WTC11 (cell line): ENCODE measurements at regions not wholly inside any gene's neighbourhood (a gene's known extent, or its start where the extent isn't known, plus 50 kb on each side); places are given as distances from the start of the nearest gene placed in this dataset.

Source experiments
- ATAC-seq: fragments of 200-7000 bp; cut with Tn5 transposase; 2 replicates; pipeline ENCODE4 v1.10.0; 2021; ENCODE audit warnings: mild to moderate bottlenecking, moderate library complexity
- CTCF ChIA-PET: fragments of 300-600 bp; sonication (Branson Sonifier 250); formaldehyde crosslinking; loops from one replicate; lab custom pipeline; 2021; ENCODE audit warnings: antibody characterized with exemption; lab: Charles Lee
- POLR2A ChIA-PET: fragments of 350-600 bp; sonication (Branson Sonifier 250); formaldehyde crosslinking; loops from one replicate; lab custom pipeline; 2021; ENCODE audit warnings: antibody characterized with exemption; lab: Charles Lee
- DNase-seq: peaks from one replicate; pipeline ENCODE4 v3.0.0; 2021; ENCODE audit warnings: low spot score
- H3K27ac Mint-ChIP-seq: 2 replicates; pipeline ENCODE4 v1.8.0; 2021; ENCODE audit warnings: mixed read lengths
- H3K27me3 Mint-ChIP-seq: 2 replicates; pipeline ENCODE4 v1.8.0; 2021; ENCODE audit warnings: low read depth, mild to moderate bottlenecking, moderate library complexity, mixed read lengths
- H3K36me3 Mint-ChIP-seq: 2 replicates; pipeline ENCODE4 v1.8.0; 2021; ENCODE audit warnings: mixed read lengths
- H3K4me1 Mint-ChIP-seq: 2 replicates; pipeline ENCODE4 v1.8.0; 2022; ENCODE audit warnings: mixed read lengths
- H3K4me3 Mint-ChIP-seq: 2 replicates; pipeline ENCODE4 v1.8.0; 2021; ENCODE audit warnings: mild to moderate bottlenecking, moderate library complexity, mixed read lengths
- H3K9me3 Mint-ChIP-seq: 2 replicates; pipeline ENCODE4 v1.8.0; 2021; ENCODE audit warnings: mixed read lengths
- AFF4 ChIP-seq: sonication (generic); formaldehyde crosslinking; IDR thresholded peaks from 2 replicates; pipeline ENCODE4 v1.8.1; 2023; ENCODE audit warnings: mild to moderate bottlenecking, missing genetic modification reagents, borderline replicate concordance
- CBFB ChIP-seq: sonication (generic); formaldehyde crosslinking; IDR thresholded peaks from 2 replicates; pipeline ENCODE4 v1.8.1; 2022; ENCODE audit warnings: mild to moderate bottlenecking, low read depth, missing genetic modification reagents
- ELF4 ChIP-seq: sonication (generic); formaldehyde crosslinking; IDR thresholded peaks from 2 replicates; pipeline ENCODE4 v1.8.1; 2022; ENCODE audit warnings: low read depth, mild to moderate bottlenecking, moderate library complexity, missing genetic modification reagents
- ESRRA ChIP-seq: sonication (generic); formaldehyde crosslinking; IDR thresholded peaks from 2 replicates; pipeline ENCODE4 v1.8.1; 2022; ENCODE audit warnings: mild to moderate bottlenecking, missing genetic modification reagents, borderline replicate concordance
- NFATC4 ChIP-seq: fragments of 250-450 bp; sonication (Bioruptor Pico); IDR thresholded peaks from 2 replicates; pipeline ENCODE4 v1.9.0; 2021; ENCODE audit warnings: mild to moderate bottlenecking
- NFYB ChIP-seq: sonication (generic); formaldehyde crosslinking; conservative IDR thresholded peaks from 2 replicates; pipeline ENCODE4 v1.8.0; 2022; ENCODE audit warnings: low read depth, missing genetic modification reagents
- NR1H2 ChIP-seq: sonication (generic); formaldehyde crosslinking; IDR thresholded peaks from 2 replicates; pipeline ENCODE4 v1.9.0; 2021; ENCODE audit warnings: mild to moderate bottlenecking, moderate library complexity, missing genetic modification reagents
- NR3C1 ChIP-seq: sonication (generic); formaldehyde crosslinking; conservative IDR thresholded peaks from 2 replicates; pipeline ENCODE4 v1.8.1; 2023; ENCODE audit warnings: low read depth, mild to moderate bottlenecking, missing genetic modification reagents
- OVOL2 ChIP-seq: fragments of 250-450 bp; sonication (Bioruptor Pico); IDR thresholded peaks from 2 replicates; pipeline ENCODE4 v1.9.0; 2021; ENCODE audit warnings: mild to moderate bottlenecking, borderline replicate concordance
- TP53 ChIP-seq: sonication (generic); formaldehyde crosslinking; IDR thresholded peaks from 2 replicates; pipeline ENCODE4 v1.8.1; 2023; ENCODE audit warnings: mild to moderate bottlenecking, missing genetic modification reagents
- USF2 ChIP-seq: sonication (generic); formaldehyde crosslinking; IDR thresholded peaks from 2 replicates; pipeline ENCODE4 v1.8.1; 2023; ENCODE audit warnings: mild to moderate bottlenecking, missing genetic modification reagents, moderate library complexity
- ZNF138 ChIP-seq: sonication (generic); formaldehyde crosslinking; conservative IDR thresholded peaks from 2 replicates; pipeline ENCODE4 v1.8.1; 2022; ENCODE audit warnings: mild to moderate bottlenecking, moderate library complexity, missing genetic modification reagents
- ZNF416 ChIP-seq: fragments of 250-450 bp; sonication (Bioruptor Pico); IDR thresholded peaks from 2 replicates; pipeline ENCODE4 v1.9.0; 2021; ENCODE audit warnings: mild to moderate bottlenecking, inconsistent platforms
- ZNF423 ChIP-seq: fragments of 250-450 bp; sonication (Bioruptor Pico); IDR thresholded peaks from 2 replicates; pipeline ENCODE4 v2.1.2; 2022; ENCODE audit warnings: mild to moderate bottlenecking, moderate library complexity
- ZNF512 ChIP-seq: sonication (generic); formaldehyde crosslinking; IDR thresholded peaks from 2 replicates; pipeline ENCODE4 v1.8.1; 2022; ENCODE audit warnings: missing genetic modification reagents, borderline replicate concordance
- TF ChIP-seq, protein P1 (sequence below): sonication (generic); formaldehyde crosslinking; IDR thresholded peaks from 2 replicates; pipeline ENCODE4 v1.8.1; 2022; ENCODE audit warnings: low read depth, mild to moderate bottlenecking, moderate library complexity, missing genetic modification reagents, borderline replicate concordance
- TF ChIP-seq, protein P2 (sequence below): sonication (generic); formaldehyde crosslinking; IDR thresholded peaks from 2 replicates; pipeline ENCODE4 v1.8.0; 2023; ENCODE audit warnings: missing genetic modification reagents
- TF ChIP-seq, protein P3 (sequence below): sonication (generic); formaldehyde crosslinking; IDR thresholded peaks from 2 replicates; pipeline ENCODE4 v1.8.1; 2023; ENCODE audit warnings: mild to moderate bottlenecking, missing genetic modification reagents

- DNase-seq (no peak), ATAC-seq (no peak)
- TF ChIP-seq, protein P1, sequence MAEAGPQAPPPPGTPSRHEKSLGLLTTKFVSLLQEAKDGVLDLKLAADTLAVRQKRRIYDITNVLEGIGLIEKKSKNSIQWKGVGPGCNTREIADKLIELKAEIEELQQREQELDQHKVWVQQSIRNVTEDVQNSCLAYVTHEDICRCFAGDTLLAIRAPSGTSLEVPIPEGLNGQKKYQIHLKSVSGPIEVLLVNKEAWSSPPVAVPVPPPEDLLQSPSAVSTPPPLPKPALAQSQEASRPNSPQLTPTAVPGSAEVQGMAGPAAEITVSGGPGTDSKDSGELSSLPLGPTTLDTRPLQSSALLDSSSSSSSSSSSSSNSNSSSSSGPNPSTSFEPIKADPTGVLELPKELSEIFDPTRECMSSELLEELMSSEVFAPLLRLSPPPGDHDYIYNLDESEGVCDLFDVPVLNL (CRISPR knock-in tag): no peak
- TF ChIP-seq ZNF416: no peak
- TF ChIP-seq, protein P2, sequence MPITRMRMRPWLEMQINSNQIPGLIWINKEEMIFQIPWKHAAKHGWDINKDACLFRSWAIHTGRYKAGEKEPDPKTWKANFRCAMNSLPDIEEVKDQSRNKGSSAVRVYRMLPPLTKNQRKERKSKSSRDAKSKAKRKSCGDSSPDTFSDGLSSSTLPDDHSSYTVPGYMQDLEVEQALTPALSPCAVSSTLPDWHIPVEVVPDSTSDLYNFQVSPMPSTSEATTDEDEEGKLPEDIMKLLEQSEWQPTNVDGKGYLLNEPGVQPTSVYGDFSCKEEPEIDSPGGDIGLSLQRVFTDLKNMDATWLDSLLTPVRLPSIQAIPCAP (CRISPR knock-in tag): no peak
- TF ChIP-seq NR1H2 (CRISPR knock-in tag): no peak
- no peak for TF ChIP-seq TP53 (CRISPR knock-in tag)
- no peak for TF ChIP-seq AFF4 (CRISPR knock-in tag)
- no peak for TF ChIP-seq ELF4 (CRISPR knock-in tag)
- TF ChIP-seq ZNF512: no peak
- no peak for TF ChIP-seq CBFB (CRISPR knock-in tag)
- TF ChIP-seq NR3C1 (CRISPR knock-in tag): no peak
- TF ChIP-seq ESRRA (CRISPR knock-in tag): no peak
- TF ChIP-seq, protein P3, sequence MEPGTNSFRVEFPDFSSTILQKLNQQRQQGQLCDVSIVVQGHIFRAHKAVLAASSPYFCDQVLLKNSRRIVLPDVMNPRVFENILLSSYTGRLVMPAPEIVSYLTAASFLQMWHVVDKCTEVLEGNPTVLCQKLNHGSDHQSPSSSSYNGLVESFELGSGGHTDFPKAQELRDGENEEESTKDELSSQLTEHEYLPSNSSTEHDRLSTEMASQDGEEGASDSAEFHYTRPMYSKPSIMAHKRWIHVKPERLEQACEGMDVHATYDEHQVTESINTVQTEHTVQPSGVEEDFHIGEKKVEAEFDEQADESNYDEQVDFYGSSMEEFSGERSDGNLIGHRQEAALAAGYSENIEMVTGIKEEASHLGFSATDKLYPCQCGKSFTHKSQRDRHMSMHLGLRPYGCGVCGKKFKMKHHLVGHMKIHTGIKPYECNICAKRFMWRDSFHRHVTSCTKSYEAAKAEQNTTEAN (CRISPR knock-in tag): no peak
- TF ChIP-seq ZNF423: no peak
- TF ChIP-seq OVOL2 (CRISPR knock-in tag): no peak
- no peak for TF ChIP-seq NFYB (CRISPR knock-in tag)
- no peak for TF ChIP-seq USF2 (CRISPR knock-in tag)
- TF ChIP-seq ZNF138 (CRISPR knock-in tag): no peak
- TF ChIP-seq NFATC4: no peak
- no peaks in the 10 kb centered on the region for H3K27me3 Mint-ChIP-seq
- H3K4me1 Mint-ChIP-seq: no peaks in the 10 kb centered on the region
- peaks cover 12% of the 10 kb centered on the region for H3K9me3 Mint-ChIP-seq
- ChIA-PET CTCF (no interaction called here), POLR2A (no interaction called here)
- H3K27ac Mint-ChIP-seq: no peak overlapping the region
- no peaks in the 10 kb centered on the region for H3K36me3 Mint-ChIP-seq
- H3K4me3 Mint-ChIP-seq: no peak overlapping the region
These were observed 186.5 kb downstream of the FBXO8 start for GRCh38 chr4:174096999-174097398.
